ENCODE measurements at regions not wholly inside any gene's neighbourhood (a gene's known extent, or its start where the extent isn't known, plus 50 kb on each side); places are given as distances from the start of the nearest gene placed in this dataset.
A peak's percentile ranks its signal among the peaks of the same experiment; 100 is the strongest.

DNA sequence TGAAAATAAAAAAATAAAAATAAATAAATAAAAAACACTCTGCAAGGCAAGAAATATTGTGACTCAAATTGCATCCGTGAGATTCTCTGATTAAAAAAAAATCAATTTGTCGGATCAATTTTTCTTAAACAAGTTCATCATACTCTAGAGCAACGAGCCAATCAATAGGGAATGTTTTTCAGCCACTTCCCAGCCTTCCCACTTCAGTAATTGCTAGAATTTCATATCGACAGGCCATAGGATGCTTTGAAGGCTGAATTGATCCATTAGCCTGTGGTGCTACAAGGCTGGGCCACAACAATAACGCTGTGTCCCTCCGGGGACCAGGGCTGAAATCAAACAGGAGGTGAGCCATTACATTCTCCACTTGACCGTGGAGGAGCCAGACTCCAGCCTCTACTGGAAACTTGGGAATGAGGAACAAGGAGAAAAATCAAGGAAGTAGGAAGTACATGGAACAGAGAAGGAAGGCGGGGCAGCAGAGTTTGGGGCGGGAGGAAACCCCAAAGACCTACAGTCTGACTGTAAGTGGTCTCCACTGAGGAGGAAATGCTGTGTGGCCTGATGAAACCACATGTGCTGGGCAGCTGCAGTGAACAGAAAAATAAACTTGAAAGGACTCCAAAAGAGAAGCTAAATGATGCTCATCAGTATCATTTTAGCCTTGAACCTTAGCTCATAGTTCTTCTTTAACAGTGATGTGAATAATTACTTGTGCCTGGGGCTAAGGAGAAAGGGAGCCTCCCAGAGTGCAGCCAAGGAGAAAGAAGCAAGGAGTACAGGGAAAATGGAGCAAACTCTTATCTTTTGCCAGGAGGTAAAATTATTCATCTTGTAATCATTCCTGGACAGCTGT, 308.6 kb downstream of the TLE1 start:
- CTCF ChIA-PET: no interaction called here
- H3K4me3 Mint-ChIP-seq: no peak overlapping the region
- no peaks in the 10 kb centered on the region for H3K9me3 Mint-ChIP-seq
- no peak for DNase-seq
- H3K27me3 Mint-ChIP-seq: no peaks in the 10 kb centered on the region
- no peaks in the 10 kb centered on the region for H3K4me1 Mint-ChIP-seq
- H3K36me3 Mint-ChIP-seq: no peaks in the 10 kb centered on the region
- H3K27ac Mint-ChIP-seq: no peak overlapping the region

DNA sequence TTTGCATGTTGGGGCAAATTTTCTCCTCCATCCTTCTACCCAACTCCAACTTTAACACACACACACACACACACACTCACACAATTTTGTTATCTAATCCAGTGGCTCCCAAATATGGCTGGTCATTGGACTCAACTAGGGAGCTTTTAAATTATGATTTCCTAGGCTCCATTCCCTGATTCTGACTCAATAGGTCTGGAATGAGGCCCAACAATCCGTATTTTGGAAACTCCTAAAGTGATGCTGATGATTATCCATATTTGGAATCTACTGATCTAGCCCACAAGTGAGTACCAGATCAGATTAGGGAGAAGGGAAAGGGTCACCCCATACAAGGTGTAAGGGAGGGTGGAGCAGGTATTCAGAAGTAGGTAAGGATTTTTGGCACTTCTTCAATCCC, 309.7 kb downstream of the TLE1 start:
- H3K4me1 Mint-ChIP-seq: no peaks in the 10 kb centered on the region
- H3K9me3 Mint-ChIP-seq: no peaks in the 10 kb centered on the region
- no peak overlapping the region for H3K27ac Mint-ChIP-seq

DNA sequence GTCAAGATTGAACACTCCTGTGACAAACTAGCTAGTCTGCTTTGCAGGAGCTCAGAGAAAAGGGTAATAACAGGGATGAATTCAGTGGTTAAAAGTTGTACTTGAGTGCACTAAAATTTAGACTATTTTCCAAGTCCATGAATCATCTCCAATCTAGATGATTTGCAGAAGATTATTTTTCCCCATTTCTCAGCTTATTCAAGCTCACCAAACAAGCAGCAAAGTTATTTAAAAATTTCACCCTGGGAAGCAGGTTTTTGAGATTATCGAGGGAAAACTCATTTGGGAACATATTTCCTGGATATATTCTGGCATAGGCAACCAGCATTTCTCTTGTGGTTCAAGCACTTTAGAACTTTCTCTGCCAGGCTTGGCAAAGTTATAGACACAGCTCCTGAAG, 311.4 kb downstream of the TLE1 start:
- Mint-ChIP-seq H3K27ac (no peak overlapping the region), H3K9me3 (no peaks in the 10 kb centered on the region), H3K4me1 (no peaks in the 10 kb centered on the region), H3K36me3 (no peaks in the 10 kb centered on the region), H3K27me3 (no peaks in the 10 kb centered on the region), H3K4me3 (no peak overlapping the region)
- DNase-seq: no peak
- CTCF ChIA-PET: no interaction called here

More for the DNA sequence above, 309.7 kb downstream of the TLE1 start:
- DNase-seq: no peak
- Mint-ChIP-seq H3K27me3 (no peaks in the 10 kb centered on the region), H3K4me3 (no peak overlapping the region), H3K36me3 (no peaks in the 10 kb centered on the region)
- CTCF ChIA-PET: no interaction called here

DNA sequence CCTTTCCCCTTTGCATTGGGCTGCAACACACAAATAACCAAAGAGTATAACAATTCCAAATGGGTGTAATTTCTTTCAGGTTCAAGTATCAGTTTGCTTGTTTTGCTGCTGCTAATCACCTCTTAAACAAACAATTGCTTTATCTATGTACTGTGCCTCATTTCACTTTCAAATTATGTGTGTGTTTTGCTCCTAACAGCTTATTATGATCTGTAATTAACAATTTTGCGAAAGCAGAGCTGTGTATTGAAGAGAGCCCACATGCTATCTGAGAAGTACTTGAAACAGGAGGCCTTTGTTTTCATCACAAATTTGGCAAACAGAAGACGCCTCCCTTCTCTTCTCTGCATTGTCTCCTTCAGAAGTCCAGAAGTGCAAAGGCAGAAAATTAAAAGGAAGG, 312.0 kb downstream of the TLE1 start:
- Mint-ChIP-seq H3K4me1 (no peaks in the 10 kb centered on the region), H3K27ac (peak overlapping the region; percentile 49), H3K9me3 (no peaks in the 10 kb centered on the region), H3K27me3 (no peaks in the 10 kb centered on the region), H3K36me3 (no peaks in the 10 kb centered on the region), H3K4me3 (no peak overlapping the region)
- CTCF ChIA-PET: no interaction called here
- DNase-seq: no peak

DNA sequence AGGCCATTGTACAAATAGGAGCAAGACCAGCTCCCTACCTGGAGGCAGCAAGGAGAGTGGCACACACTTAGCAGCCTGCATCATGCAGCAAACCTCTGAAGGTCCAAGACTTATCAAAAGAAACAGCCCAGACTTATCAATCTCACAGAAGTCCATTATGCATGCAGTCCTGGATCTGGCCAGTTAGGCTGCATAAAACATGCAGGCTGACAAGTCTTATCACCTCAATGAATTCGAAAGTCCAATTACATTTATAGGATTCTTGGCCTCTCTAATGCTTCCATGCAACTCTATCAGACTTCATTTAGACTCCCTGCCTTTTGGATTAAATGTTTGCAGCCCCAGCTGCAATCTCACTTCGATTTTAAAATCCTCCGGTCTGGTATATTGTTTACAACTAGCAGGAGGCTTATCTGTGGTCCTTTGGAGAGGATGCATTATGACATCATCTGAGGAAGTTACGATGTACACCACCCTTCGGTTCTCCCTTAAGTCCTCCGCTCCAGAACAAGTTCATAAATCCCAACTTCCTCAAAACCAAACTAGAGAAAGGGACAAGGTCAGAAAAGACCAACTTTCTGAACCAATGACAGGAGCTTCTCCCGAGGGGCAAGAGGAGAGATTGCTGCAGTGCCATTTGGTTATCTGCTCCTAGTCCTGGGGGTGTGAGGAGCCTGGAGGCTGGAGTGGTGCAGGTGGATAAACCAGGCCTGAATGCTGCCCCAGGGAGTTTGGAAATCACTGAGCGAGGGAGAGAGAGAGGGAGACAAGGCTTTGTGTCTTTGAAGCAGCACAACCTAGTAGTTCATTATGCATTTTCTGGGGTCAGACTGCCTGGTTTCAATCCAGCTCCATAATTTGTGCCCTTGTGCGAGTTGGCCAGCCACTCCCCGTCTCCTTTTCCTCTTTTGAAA, 313.9 kb downstream of the TLE1 start:
- no peaks in the 10 kb centered on the region for H3K27me3 Mint-ChIP-seq
- H3K36me3 Mint-ChIP-seq: no peaks in the 10 kb centered on the region
- CTCF ChIA-PET: no interaction called here
- no peak for DNase-seq
- no peak overlapping the region for H3K4me3 Mint-ChIP-seq
- H3K9me3 Mint-ChIP-seq: no peaks in the 10 kb centered on the region
- H3K27ac Mint-ChIP-seq: no peak overlapping the region
- H3K4me1 Mint-ChIP-seq: no peaks in the 10 kb centered on the region

DNA sequence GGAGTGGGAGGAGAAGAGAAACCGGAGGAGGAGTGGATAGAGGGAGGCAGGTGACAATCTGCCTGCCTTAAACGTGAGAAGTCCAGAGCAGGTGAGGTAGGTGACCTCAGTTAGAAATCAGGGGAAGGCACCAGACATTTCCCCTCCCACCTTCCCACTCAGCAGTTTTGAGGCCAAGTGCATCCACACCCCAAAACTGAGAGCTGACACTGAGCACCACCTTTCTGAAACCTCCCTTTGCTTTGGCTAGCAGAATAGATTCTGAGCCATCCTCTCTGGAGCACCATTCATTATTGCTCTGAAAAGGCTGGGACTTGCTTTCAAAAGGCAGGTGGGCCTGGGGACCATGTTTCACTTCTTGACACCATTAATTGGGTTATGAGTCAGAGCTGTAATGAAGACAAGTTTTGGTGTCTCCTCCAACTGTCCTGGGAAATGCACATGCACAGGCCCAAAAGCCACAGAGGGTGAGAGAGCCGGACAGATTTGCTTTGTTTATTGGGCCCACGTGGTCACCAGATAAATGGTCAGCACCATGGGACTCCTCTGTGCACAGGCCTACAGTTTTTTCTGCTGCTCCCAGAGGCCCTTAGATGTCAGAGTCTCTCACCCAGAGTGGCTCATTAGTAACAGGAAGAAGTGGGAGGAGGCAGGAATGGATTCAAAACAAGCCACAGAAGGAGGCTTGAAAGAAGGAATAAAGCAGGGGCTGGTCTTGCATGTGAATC, 314.7 kb downstream of the TLE1 start:
- no peaks in the 10 kb centered on the region for H3K27me3 Mint-ChIP-seq
- H3K27ac Mint-ChIP-seq: no peak overlapping the region
- CTCF ChIA-PET: no interaction called here
- H3K36me3 Mint-ChIP-seq: no peaks in the 10 kb centered on the region
- no peak for DNase-seq
- H3K9me3 Mint-ChIP-seq: no peaks in the 10 kb centered on the region
- H3K4me1 Mint-ChIP-seq: no peaks in the 10 kb centered on the region
- H3K4me3 Mint-ChIP-seq: no peak overlapping the region

DNA sequence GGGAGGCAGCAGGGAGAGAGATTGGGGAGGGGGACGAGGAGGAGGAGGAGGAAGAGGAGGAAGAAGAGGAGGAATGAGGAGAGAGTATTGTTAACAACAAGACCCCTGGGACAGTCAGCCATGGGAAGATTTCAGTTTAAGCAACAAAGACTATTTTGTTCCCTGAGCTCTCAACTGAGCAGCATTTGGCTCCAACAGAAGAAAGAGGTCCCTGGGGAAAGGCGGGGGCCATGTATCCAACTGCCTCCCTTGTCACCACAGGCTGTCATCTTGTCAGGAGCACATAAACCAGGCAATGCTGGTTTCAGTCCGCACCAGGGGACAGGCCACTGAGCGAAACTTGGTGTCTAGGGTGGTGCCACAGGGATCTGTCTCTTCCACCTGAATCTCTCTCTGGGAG, 316.1 kb downstream of the TLE1 start:
- Mint-ChIP-seq H3K36me3 (no peaks in the 10 kb centered on the region), H3K9me3 (no peaks in the 10 kb centered on the region), H3K27ac (no peak overlapping the region), H3K4me3 (no peak overlapping the region), H3K27me3 (no peaks in the 10 kb centered on the region), H3K4me1 (no peaks in the 10 kb centered on the region)
- CTCF ChIA-PET: no interaction called here
- DNase-seq: no peak

DNA sequence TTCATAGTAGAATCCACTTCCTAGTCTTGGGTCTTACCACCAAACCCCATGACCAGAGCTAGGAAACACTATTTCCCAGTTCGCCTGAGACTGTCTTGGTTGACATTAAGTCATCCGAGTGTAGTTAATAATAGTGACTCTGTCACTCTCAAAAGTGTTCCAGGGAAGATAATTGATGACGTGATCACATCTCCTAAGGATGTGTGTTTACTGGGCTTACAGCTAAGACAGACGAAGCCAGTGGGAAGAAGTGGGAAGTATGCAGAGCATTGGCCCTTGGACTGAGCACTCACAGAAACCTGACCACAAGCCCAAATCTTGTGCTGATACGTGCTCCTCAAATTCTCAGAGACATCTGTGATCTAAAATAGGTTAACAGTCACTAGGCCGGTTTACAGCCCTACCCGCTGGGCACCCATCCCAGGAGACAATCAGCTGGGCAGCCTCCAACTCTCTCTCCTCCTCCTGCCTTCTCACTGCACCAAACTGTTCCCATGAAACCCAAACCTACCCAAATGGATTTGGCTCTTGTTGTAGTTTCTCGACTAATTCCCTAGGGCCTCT, 316.6 kb downstream of the TLE1 start:
- H3K4me1 Mint-ChIP-seq: no peaks in the 10 kb centered on the region

DNA sequence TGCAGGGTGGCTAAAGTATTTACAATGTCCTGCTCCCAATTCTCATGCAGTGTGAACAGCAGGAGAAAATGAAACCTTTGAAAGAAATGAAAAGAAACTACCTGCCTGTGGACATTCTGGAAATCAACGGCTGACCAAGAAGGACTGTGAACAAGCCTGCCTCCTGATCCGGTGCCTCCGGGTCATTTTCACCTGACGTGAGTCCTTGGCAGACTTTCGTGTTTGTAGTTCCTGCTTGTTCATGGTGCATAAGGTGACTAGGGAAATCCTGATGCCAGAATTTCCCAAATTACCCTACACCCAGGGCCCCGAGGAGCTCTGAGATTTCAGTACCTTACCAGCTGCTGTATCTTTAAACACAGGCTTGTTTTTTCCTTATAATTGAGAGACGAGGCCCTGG, 317.5 kb downstream of the TLE1 start:
- no peaks in the 10 kb centered on the region for H3K36me3 Mint-ChIP-seq
- no peak overlapping the region for H3K4me3 Mint-ChIP-seq
- H3K4me1 Mint-ChIP-seq: no peaks in the 10 kb centered on the region
- CTCF ChIA-PET: no interaction called here
- H3K27me3 Mint-ChIP-seq: no peaks in the 10 kb centered on the region
- no peak for DNase-seq
- H3K27ac Mint-ChIP-seq: no peak overlapping the region
- peaks cover 3% of the 10 kb centered on the region for H3K9me3 Mint-ChIP-seq

More for the DNA sequence above, 316.6 kb downstream of the TLE1 start:
- CTCF ChIA-PET: no interaction called here
- H3K27ac Mint-ChIP-seq: no peak overlapping the region
- H3K9me3 Mint-ChIP-seq: no peaks in the 10 kb centered on the region
- no peak overlapping the region for H3K4me3 Mint-ChIP-seq
- DNase-seq: no peak
- H3K36me3 Mint-ChIP-seq: no peaks in the 10 kb centered on the region
- no peaks in the 10 kb centered on the region for H3K27me3 Mint-ChIP-seq

DNA sequence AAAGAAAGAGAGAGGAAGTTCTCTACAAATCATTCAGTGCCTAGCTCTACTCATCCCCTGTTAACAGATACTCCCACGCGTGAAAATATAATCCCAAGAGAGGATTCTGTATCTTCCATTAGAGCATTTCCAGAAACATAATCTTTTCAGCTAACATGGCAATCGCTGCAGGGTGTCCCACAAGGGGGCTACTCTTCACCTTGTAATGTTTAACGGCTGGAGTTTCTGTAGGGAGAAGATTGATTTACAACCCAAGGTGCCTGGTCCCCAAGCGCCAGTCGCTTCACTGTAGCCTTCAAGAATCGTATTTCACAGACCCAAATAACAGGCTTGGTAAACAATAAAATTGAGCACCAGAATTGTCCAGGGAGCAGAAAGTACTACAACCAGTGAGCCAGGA, 318.7 kb downstream of the TLE1 start:
- Mint-ChIP-seq H3K36me3 (no peaks in the 10 kb centered on the region), H3K27me3 (no peaks in the 10 kb centered on the region), H3K4me3 (no peak overlapping the region), H3K27ac (no peak overlapping the region), H3K9me3 (peaks cover 3% of the 10 kb centered on the region), H3K4me1 (no peaks in the 10 kb centered on the region)
- no peak for DNase-seq
- CTCF ChIA-PET: no interaction called here

DNA sequence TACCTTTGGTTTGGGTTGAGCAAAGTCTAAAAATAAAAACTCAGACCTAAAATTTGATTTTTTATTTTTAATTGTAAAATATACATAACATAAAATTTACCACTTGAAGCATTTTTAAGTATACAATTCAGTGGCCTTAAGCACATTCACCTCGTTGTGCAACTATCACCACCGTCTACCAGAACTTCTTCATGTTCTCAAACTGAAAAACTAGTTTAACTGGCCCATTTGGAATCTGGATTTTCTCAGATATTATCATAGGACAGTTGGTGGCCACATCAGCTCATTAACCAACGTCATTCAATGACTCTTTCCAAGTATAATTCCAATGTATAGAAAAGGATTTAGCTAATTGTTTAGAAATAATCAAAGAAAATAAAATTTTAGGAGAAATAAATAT, 319.3 kb downstream of the TLE1 start:
- Mint-ChIP-seq H3K36me3 (no peaks in the 10 kb centered on the region), H3K27me3 (no peaks in the 10 kb centered on the region), H3K4me3 (no peak overlapping the region), H3K4me1 (no peaks in the 10 kb centered on the region), H3K27ac (no peak overlapping the region), H3K9me3 (peaks cover 3% of the 10 kb centered on the region)
- DNase-seq: no peak
- CTCF ChIA-PET: no interaction called here

DNA sequence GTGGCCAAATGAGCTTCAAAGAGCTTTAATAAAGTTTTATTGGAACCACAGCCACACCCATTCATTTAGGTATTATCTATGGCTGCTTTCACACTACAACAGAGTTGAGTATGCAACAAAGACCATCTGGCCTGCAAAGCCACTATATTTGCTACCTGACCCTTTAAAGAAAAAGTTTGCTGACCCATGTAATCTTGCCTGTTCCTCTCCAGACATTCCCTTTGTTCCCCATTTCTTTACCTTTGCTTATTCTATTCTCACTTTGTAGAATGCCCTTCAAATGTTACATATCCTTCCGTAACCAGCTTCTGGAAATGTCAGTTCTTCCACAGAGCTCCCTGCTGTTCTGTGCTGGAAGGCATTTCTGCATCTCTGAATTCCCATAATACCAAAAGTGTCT, 320.2 kb downstream of the TLE1 start:
- H3K9me3 Mint-ChIP-seq: peaks cover 11% of the 10 kb centered on the region
- no peak overlapping the region for H3K27ac Mint-ChIP-seq
- H3K4me1 Mint-ChIP-seq: no peaks in the 10 kb centered on the region
- DNase-seq: no peak
- no peak overlapping the region for H3K4me3 Mint-ChIP-seq
- H3K27me3 Mint-ChIP-seq: no peaks in the 10 kb centered on the region
- CTCF ChIA-PET: no interaction called here
- no peaks in the 10 kb centered on the region for H3K36me3 Mint-ChIP-seq

DNA sequence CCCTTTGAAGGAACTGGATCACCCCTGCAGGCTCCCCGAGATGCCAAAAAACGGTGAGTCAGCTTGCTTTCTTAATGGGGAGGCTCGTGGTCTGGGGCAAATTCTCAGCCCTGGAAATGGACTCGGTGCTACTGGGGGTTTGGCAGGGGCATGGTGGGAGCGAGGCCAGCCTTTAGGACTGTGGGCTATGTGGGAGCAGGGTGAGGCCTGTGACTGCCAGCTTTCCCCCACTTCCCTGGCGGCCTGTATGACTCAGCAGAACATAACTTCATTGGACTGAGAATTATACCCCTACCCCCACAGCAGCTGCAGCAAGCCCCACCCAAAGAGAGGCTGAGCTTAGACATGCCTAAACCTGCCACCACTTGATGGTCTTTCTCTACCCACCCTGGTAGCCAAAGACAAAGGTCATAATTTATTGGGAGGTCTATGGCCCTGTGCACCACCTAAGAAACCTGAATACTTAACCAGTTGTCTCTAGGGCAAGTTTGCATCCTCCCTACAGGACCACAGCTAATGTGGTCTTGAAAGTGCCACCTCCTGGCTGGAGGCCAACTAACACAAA, 325.3 kb downstream of the TLE1 start:
- Mint-ChIP-seq H3K36me3 (no peaks in the 10 kb centered on the region), H3K4me1 (no peaks in the 10 kb centered on the region), H3K4me3 (no peak overlapping the region), H3K9me3 (peaks cover 24% of the 10 kb centered on the region), H3K27me3 (no peaks in the 10 kb centered on the region), H3K27ac (no peak overlapping the region)
- CTCF ChIA-PET: interaction anchor here (0.6 kb wide), 1 partner anchor 26 kb away, joined by 3 read pairs; no protein-coding TSS in a partner anchor
- DNase-seq: no peak

DNA sequence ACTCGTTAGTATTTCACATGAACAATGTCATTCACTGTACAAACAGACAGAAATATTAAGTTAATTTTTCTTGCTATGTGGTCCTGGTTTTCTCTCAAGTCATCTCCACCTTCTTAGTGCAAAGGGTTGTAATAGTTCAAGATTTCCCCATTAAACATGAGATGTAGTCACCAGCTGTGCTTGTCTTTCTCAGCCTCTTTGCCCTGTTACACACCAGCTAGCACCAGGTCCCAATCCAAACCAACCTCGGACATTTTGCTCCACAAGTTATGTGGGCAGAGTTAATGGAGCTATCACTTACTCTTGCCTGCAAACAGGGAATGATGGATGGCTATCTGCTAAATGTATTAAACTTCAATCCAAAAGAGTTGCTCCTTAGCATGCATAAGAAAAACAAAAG, 328.1 kb downstream of the TLE1 start:
- no peaks in the 10 kb centered on the region for H3K27me3 Mint-ChIP-seq
- CTCF ChIA-PET: no interaction called here
- no peaks in the 10 kb centered on the region for H3K36me3 Mint-ChIP-seq
- DNase-seq: no peak
- peaks cover 23% of the 10 kb centered on the region for H3K9me3 Mint-ChIP-seq
- H3K27ac Mint-ChIP-seq: no peak overlapping the region
- H3K4me1 Mint-ChIP-seq: no peaks in the 10 kb centered on the region
- H3K4me3 Mint-ChIP-seq: no peak overlapping the region
